ENCODE measurements at regions not wholly inside any gene's neighbourhood (a gene's known extent, or its start where the extent isn't known, plus 50 kb on each side); places are given as distances from the start of the nearest gene placed in this dataset.

- H3K4me1 Mint-ChIP-seq, result peaks cover 0 to 4% (median 0%) of the 10 kb centered on the region in 4 donors
- Histone ChIP-seq H3K4me3 (ENCODE audit: low read length in 2 of 2) (no peak overlapping the region), H3K36me3 (ENCODE audit: insufficient read depth, low read length) (no peaks in the 10 kb centered on the region), H3K27ac (ENCODE audit: low read depth, low read length) (no peak overlapping the region), H3K9me3 (ENCODE audit: control insufficient read depth in 1 of 2, low read length in 2 of 2) (no peaks in the 10 kb centered on the region), H3K27me3 (ENCODE audit: insufficient read depth, low read length) (no peaks in the 10 kb centered on the region), H3K4me1 (ENCODE audit: insufficient read depth, low read length) (no peaks in the 10 kb centered on the region)
- no peak for DNase-seq
- intact Hi-C loops (cut with micrococcal nuclease), result no loop called here
- ChIA-PET CTCF (ENCODE audit: partially characterized antibody) (no interaction called here), POLR2A (ENCODE audit: partially characterized antibody) (no interaction called here)
- no peaks in the 10 kb centered on the region for H3K36me3 Mint-ChIP-seq
- H3K9me3 Mint-ChIP-seq, result peaks cover 0 to 11% (median 4%) of the 10 kb centered on the region in 8 donors
- no peaks in the 10 kb centered on the region for H3K27me3 Mint-ChIP-seq
- no peak overlapping the region for H3K4me3 Mint-ChIP-seq
- no peak overlapping the region for H3K27ac Mint-ChIP-seq
These were observed 104.7 kb downstream of the PDGFA start for GRCh38 chr7:414681-415560.

GRCh38 chr7:415646-416525 is 103.8 kb downstream of the PDGFA start:
- Mint-ChIP-seq H3K4me3 (no peak overlapping the region), H3K27ac (no peak overlapping the region), H3K36me3 (no peaks in the 10 kb centered on the region), H3K27me3 (no peaks in the 10 kb centered on the region), H3K4me1 (peaks cover 0 to 4% (median 0%) of the 10 kb centered on the region in 4 donors), H3K9me3 (peaks cover 0 to 11% (median 4%) of the 10 kb centered on the region in 8 donors)
- ChIA-PET POLR2A (ENCODE audit: partially characterized antibody) (no interaction called here), CTCF (ENCODE audit: partially characterized antibody) (no interaction called here)
- Histone ChIP-seq H3K4me3 (ENCODE audit: low read length in 2 of 2) (no peak overlapping the region), H3K27ac (ENCODE audit: low read depth, low read length) (no peak overlapping the region), H3K36me3 (ENCODE audit: insufficient read depth, low read length) (no peaks in the 10 kb centered on the region), H3K9me3 (ENCODE audit: control insufficient read depth in 1 of 2, low read length in 2 of 2) (no peaks in the 10 kb centered on the region), H3K27me3 (ENCODE audit: insufficient read depth, low read length) (no peaks in the 10 kb centered on the region), H3K4me1 (ENCODE audit: insufficient read depth, low read length) (no peaks in the 10 kb centered on the region)
- DNase-seq, result no peak
- intact Hi-C loops (cut with micrococcal nuclease), result no loop called here

GRCh38 chr7:416761-417624 is 102.7 kb downstream of the PDGFA start:
- Mint-ChIP-seq H3K4me3 (no peak overlapping the region), H3K36me3 (no peaks in the 10 kb centered on the region)
- intact Hi-C loops (cut with micrococcal nuclease), result no loop called here

GRCh38 chr7:417625-417889 is 102.1 kb downstream of the PDGFA start:
- H3K4me1 ChIP-seq (ENCODE audit: insufficient read depth, low read length), result no peaks in the 10 kb centered on the region
- Mint-ChIP-seq H3K36me3 (no peaks in the 10 kb centered on the region), H3K9me3 (peaks cover 0 to 11% (median 4%) of the 10 kb centered on the region in 8 donors), H3K4me1 (peaks cover 0 to under 1% (median 0%) of the 10 kb centered on the region in 4 donors), H3K27ac (no peak overlapping the region), H3K27me3 (no peaks in the 10 kb centered on the region), H3K4me3 (no peak overlapping the region)
- H3K9me3 ChIP-seq (ENCODE audit: control insufficient read depth in 1 of 2, low read length in 2 of 2), result no peaks in the 10 kb centered on the region
- CTCF ChIA-PET (ENCODE audit: partially characterized antibody), result no interaction called here
- H3K27me3 ChIP-seq (ENCODE audit: insufficient read depth, low read length), result no peaks in the 10 kb centered on the region
- H3K4me3 ChIP-seq (ENCODE audit: low read length in 2 of 2), result no peak overlapping the region
- H3K27ac ChIP-seq (ENCODE audit: low read depth, low read length), result no peak overlapping the region
- DNase-seq, result no peak
- POLR2A ChIA-PET (ENCODE audit: partially characterized antibody), result no interaction called here
- no peaks in the 10 kb centered on the region for H3K36me3 ChIP-seq (ENCODE audit: insufficient read depth, low read length)
- intact Hi-C loops (cut with micrococcal nuclease), result no loop called here

More at GRCh38 chr7:416761-417624, 102.7 kb downstream of the PDGFA start:
- Mint-ChIP-seq H3K27me3 (no peaks in the 10 kb centered on the region), H3K4me1 (peaks cover 0 to 4% (median 0%) of the 10 kb centered on the region in 4 donors), H3K27ac (no peak overlapping the region), H3K9me3 (peaks cover 0 to 11% (median 4%) of the 10 kb centered on the region in 8 donors)
- no peak overlapping the region for H3K27ac ChIP-seq (ENCODE audit: low read depth, low read length)
- POLR2A ChIA-PET (ENCODE audit: partially characterized antibody), result no interaction called here
- H3K4me1 ChIP-seq (ENCODE audit: insufficient read depth, low read length), result no peaks in the 10 kb centered on the region
- DNase-seq, result no peak
- no peaks in the 10 kb centered on the region for H3K36me3 ChIP-seq (ENCODE audit: insufficient read depth, low read length)
- H3K4me3 ChIP-seq (ENCODE audit: low read length in 2 of 2), result no peak overlapping the region
- no peaks in the 10 kb centered on the region for H3K9me3 ChIP-seq (ENCODE audit: control insufficient read depth in 1 of 2, low read length in 2 of 2)
- CTCF ChIA-PET (ENCODE audit: partially characterized antibody), result interaction anchor here (0.7 kb wide), 1 partner anchor 95 kb away, joined by 3 read pairs; no protein-coding TSS in a partner anchor
- H3K27me3 ChIP-seq (ENCODE audit: insufficient read depth, low read length), result no peaks in the 10 kb centered on the region

- no peaks in the 10 kb centered on the region for H3K9me3 ChIP-seq (ENCODE audit: control insufficient read depth in 1 of 2, low read length in 2 of 2)
- Mint-ChIP-seq H3K4me3 (no peak overlapping the region), H3K4me1 (no peaks in the 10 kb centered on the region), H3K27ac (no peak overlapping the region), H3K36me3 (no peaks in the 10 kb centered on the region), H3K9me3 (peaks cover 0 to 11% (median 4%) of the 10 kb centered on the region in 8 donors), H3K27me3 (no peaks in the 10 kb centered on the region)
- no peak for DNase-seq
- H3K27ac ChIP-seq (ENCODE audit: low read depth, low read length), result no peak overlapping the region
- no peaks in the 10 kb centered on the region for H3K36me3 ChIP-seq (ENCODE audit: insufficient read depth, low read length)
- H3K4me3 ChIP-seq (ENCODE audit: low read length in 2 of 2), result no peak overlapping the region
- H3K4me1 ChIP-seq (ENCODE audit: insufficient read depth, low read length), result no peaks in the 10 kb centered on the region
- H3K27me3 ChIP-seq (ENCODE audit: insufficient read depth, low read length), result no peaks in the 10 kb centered on the region
- intact Hi-C loops (cut with micrococcal nuclease), result no loop called here
- ChIA-PET CTCF (ENCODE audit: partially characterized antibody) (no interaction called here), POLR2A (ENCODE audit: partially characterized antibody) (no interaction called here)
These were observed 101.6 kb downstream of the PDGFA start for GRCh38 chr7:417973-418601.

GRCh38 chr7:418636-419280 is 100.9 kb downstream of the PDGFA start:
- Mint-ChIP-seq H3K9me3 (peaks cover 0 to 11% (median 4%) of the 10 kb centered on the region in 8 donors), H3K36me3 (no peaks in the 10 kb centered on the region), H3K27me3 (no peaks in the 10 kb centered on the region), H3K27ac (no peak overlapping the region), H3K4me1 (no peaks in the 10 kb centered on the region), H3K4me3 (no peak overlapping the region)
- intact Hi-C loops (cut with micrococcal nuclease), result no loop called here
- ChIA-PET CTCF (ENCODE audit: partially characterized antibody) (no interaction called here), POLR2A (ENCODE audit: partially characterized antibody) (no interaction called here)
- DNase-seq, result no peak
- Histone ChIP-seq H3K9me3 (ENCODE audit: control insufficient read depth in 1 of 2, low read length in 2 of 2) (no peaks in the 10 kb centered on the region), H3K27ac (ENCODE audit: low read depth, low read length) (no peak overlapping the region), H3K27me3 (ENCODE audit: insufficient read depth, low read length) (no peaks in the 10 kb centered on the region), H3K36me3 (ENCODE audit: insufficient read depth, low read length) (no peaks in the 10 kb centered on the region), H3K4me3 (ENCODE audit: low read length in 2 of 2) (no peak overlapping the region), H3K4me1 (ENCODE audit: insufficient read depth, low read length) (no peaks in the 10 kb centered on the region)

Data from CD4-positive, alpha-beta memory T cell (primary cell).